ENCODE measurements at regions not wholly inside any gene's neighbourhood (a gene's known extent, or its start where the extent isn't known, plus 50 kb on each side); places are given as distances from the start of the nearest gene placed in this dataset.
"Not testable (repeated sequence)": the region's sequence is repeated elsewhere in the genome, so short reads cannot be mapped to it uniquely, and the experiment has no call there.

GRCh38 chr18:71294201-71294600, 1005.4 kb downstream of the SOCS6 start:
- not testable (repeated sequence) for TF ChIP-seq POLR2A, CTCF, EP300 (IDR thresholded peaks at IDR 0.05)

Measured in tibial nerve (tissue), 4 donors.